GM19397 (cell line): ENCODE measurements at regions not wholly inside any gene's neighbourhood (a gene's known extent, or its start where the extent isn't known, plus 50 kb on each side); places are given as distances from the start of the nearest gene placed in this dataset.

ENCODE experiments used
- ATAC-seq: cut with Tn5 transposase; IDR thresholded peaks from one replicate; pipeline ENCODE4 v1.9.1; 2021; ENCODE audit warnings: mild to moderate bottlenecking, moderate library complexity; ENCODE audit not compliant: unreplicated experiment

GRCh38 chr14:87879389-87879788, 113.6 kb downstream of the GALC start:
- no peak for ATAC-seq

GRCh38 chr14:87878959-87879358, 114.0 kb downstream of the GALC start:
- ATAC-seq = no peak

GRCh38 chr14:87877877-87878276, 115.1 kb downstream of the GALC start:
- no peak for ATAC-seq

GRCh38 chr14:87874676-87875075, 118.3 kb downstream of the GALC start:
- no peak for ATAC-seq

GRCh38 chr14:87873741-87874140, 119.2 kb downstream of the GALC start:
- ATAC-seq = no peak

GRCh38 chr14:87869619-87870583, 123.1 kb downstream of the GALC start:
- ATAC-seq = no peak

- ATAC-seq = no peak
Measured at GRCh38 chr14:87868920-87869319, 124.1 kb downstream of the GALC start.

GRCh38 chr14:87866116-87866515, 126.9 kb downstream of the GALC start:
- no peak for ATAC-seq

GRCh38 chr14:87864356-87865270, 128.4 kb downstream of the GALC start:
- ATAC-seq = no peak

- no peak for ATAC-seq
Measured at GRCh38 chr14:87863047-87863446, 129.9 kb downstream of the GALC start.

GRCh38 chr14:87852107-87852506, 140.9 kb downstream of the GALC start:
- ATAC-seq = no peak

- no peak for ATAC-seq
Measured at GRCh38 chr14:87851190-87851589, 141.8 kb downstream of the GALC start.

- no peak for ATAC-seq
Measured at GRCh38 chr14:87847216-87847755, 145.7 kb downstream of the GALC start.

- no peak for ATAC-seq
Measured at GRCh38 chr14:87840906-87841305, 152.1 kb downstream of the GALC start.

GRCh38 chr14:87838931-87839330, 154.1 kb downstream of the GALC start:
- no peak for ATAC-seq

- ATAC-seq = no peak
Measured at GRCh38 chr14:87837296-87837695, 155.7 kb downstream of the GALC start.

- no peak for ATAC-seq
Measured at GRCh38 chr14:87834594-87834993, 158.4 kb downstream of the GALC start.

- no peak for ATAC-seq
Measured at GRCh38 chr14:87833026-87833425, 160.0 kb downstream of the GALC start.

- ATAC-seq = no peak
Measured at GRCh38 chr14:87830443-87831096, 162.4 kb downstream of the GALC start.

GRCh38 chr14:87829543-87829942, 163.4 kb downstream of the GALC start:
- ATAC-seq = no peak

- no peak for ATAC-seq
Measured at GRCh38 chr14:87824266-87824665, 168.7 kb downstream of the GALC start.
